Mesenchymal stem cell (in vitro differentiated cells and primary cell): ENCODE measurements at regions not wholly inside any gene's neighbourhood (a gene's known extent, or its start where the extent isn't known, plus 50 kb on each side); places are given as distances from the start of the nearest gene placed in this dataset.
A peak's percentile ranks its signal among the peaks of the same experiment; 100 is the strongest.

Experiments
- DNase-seq: peaks from one replicate; pipeline ENCODE4 v3.0.0-alpha.2; 2013
- H2AFZ ChIP-seq: one replicate; pipeline ENCODE4 v1.6.1; 2013; ENCODE audit warnings: low read depth, mild to moderate bottlenecking, control low read depth, inconsistent platforms, low read length, moderate library complexity
- H2AK5ac ChIP-seq: 2 replicates; pipeline ENCODE4 v1.6.1; 2013; ENCODE audit warnings: low read length, moderate library complexity, mild to moderate bottlenecking, inconsistent platforms; ENCODE audit not compliant: severe bottlenecking
- H2BK120ac ChIP-seq: one replicate; pipeline ENCODE4 v1.6.1; 2013; ENCODE audit warnings: low read depth, mild to moderate bottlenecking, inconsistent platforms, low read length, moderate library complexity
- H2BK12ac ChIP-seq, 2 experiments: one replicate each; pipeline ENCODE4 v1.6.1; 2013; ENCODE audit warnings: inconsistent platforms in 2 of 2, low read length in 2 of 2, mild to moderate bottlenecking in 2 of 2, moderate library complexity in 2 of 2, control low read depth in 1 of 2
- H2BK15ac ChIP-seq: one replicate; pipeline ENCODE4 v1.6.1; 2013; ENCODE audit warnings: mild to moderate bottlenecking, low read depth, inconsistent platforms; ENCODE audit not compliant: poor library complexity, severe bottlenecking
- H2BK5ac ChIP-seq: 2 replicates; pipeline ENCODE4 v1.6.1; 2013; ENCODE audit warnings: low read depth, mild to moderate bottlenecking, low read length, control low read depth, inconsistent platforms; ENCODE audit not compliant: poor library complexity, severe bottlenecking
- H3K14ac ChIP-seq, 2 experiments: one replicate each; pipeline ENCODE4 v1.6.1; 2013; ENCODE audit warnings: inconsistent platforms in 2 of 2, low read length in 2 of 2, control low read depth in 1 of 2, mild to moderate bottlenecking in 1 of 2, moderate library complexity in 1 of 2
- H3K18ac ChIP-seq, 2 experiments: one replicate each; pipeline ENCODE4 v1.6.1; 2013; ENCODE audit warnings: inconsistent platforms in 2 of 2, low read length in 2 of 2, control low read depth in 1 of 2, low read depth in 1 of 2, mild to moderate bottlenecking in 1 of 2
- H3K23ac ChIP-seq, 2 experiments: one replicate each; pipeline ENCODE4 v1.6.1; 2013; ENCODE audit warnings: inconsistent platforms in 2 of 2, low read length in 2 of 2, mild to moderate bottlenecking in 2 of 2, moderate library complexity in 2 of 2, control low read depth in 1 of 2
- H3K27ac ChIP-seq: 2 replicates; pipeline ENCODE4 v1.5.1; 2013; ENCODE audit warnings: mild to moderate bottlenecking, moderate library complexity, low read length, control low read depth, inconsistent platforms; ENCODE audit not compliant: poor library complexity, severe bottlenecking
- H3K27me3 ChIP-seq, 2 experiments: 2 replicates each; pipeline versions ENCODE4 v1.6.1 to v1.7.0; 2013; ENCODE audit warnings: low read length in 2 of 2, mild to moderate bottlenecking in 2 of 2, moderate library complexity in 2 of 2, control low read depth in 1 of 2, inconsistent platforms in 1 of 2; ENCODE audit not compliant: control insufficient read depth in 1 of 2, insufficient read depth in 1 of 2
- H3K36me3 ChIP-seq, 2 experiments: 2 replicates each; pipeline versions ENCODE4 v1.6.1 to v1.7.0; 2013; ENCODE audit warnings: low read length in 2 of 2, control low read depth in 1 of 2, inconsistent platforms in 1 of 2, low read depth in 1 of 2, mild to moderate bottlenecking in 1 of 2; ENCODE audit not compliant: insufficient read depth in 2 of 2, control insufficient read depth in 1 of 2
- H3K4ac ChIP-seq, 2 experiments: one replicate each; pipeline ENCODE4 v1.6.1; 2013; ENCODE audit warnings: inconsistent platforms in 2 of 2, low read length in 2 of 2, mild to moderate bottlenecking in 2 of 2, moderate library complexity in 2 of 2, control low read depth in 1 of 2, low read depth in 1 of 2
- H3K4me1 ChIP-seq: 2 replicates; pipeline ENCODE4 v1.6.1; 2013; ENCODE audit warnings: low read depth, low read length, control low read depth; ENCODE audit not compliant: control insufficient read depth, insufficient read depth
- H3K4me2 ChIP-seq: 2 replicates; pipeline ENCODE4 v1.6.1; 2013; ENCODE audit warnings: low read length, mild to moderate bottlenecking, inconsistent platforms; ENCODE audit not compliant: poor library complexity, severe bottlenecking
- H3K4me3 ChIP-seq, 2 experiments: 2 replicates each; pipeline versions ENCODE4 v1.5.1 to v1.7.0; 2013; ENCODE audit warnings: low read length in 2 of 2, mild to moderate bottlenecking in 2 of 2, control low read depth in 1 of 2, low read depth in 1 of 2; ENCODE audit not compliant: insufficient read depth in 1 of 2
- H3K79me1 ChIP-seq: replicated peaks from 2 replicates; pipeline ENCODE4 v1.6.1; 2013; ENCODE audit warnings: mild to moderate bottlenecking, control low read depth, low read length, inconsistent platforms; ENCODE audit not compliant: poor library complexity, severe bottlenecking
- H3K9ac ChIP-seq: 2 replicates; pipeline ENCODE4 v1.7.0; 2013; ENCODE audit warnings: mild to moderate bottlenecking, low read length, moderate library complexity
- H3K9me3 ChIP-seq: 2 replicates; pipeline ENCODE4 v1.7.0; 2013; ENCODE audit warnings: mild to moderate bottlenecking, low read length; ENCODE audit not compliant: control insufficient read depth
- H4K8ac ChIP-seq: one replicate; pipeline ENCODE4 v1.6.1; 2013; ENCODE audit warnings: inconsistent platforms, mild to moderate bottlenecking, low read length, moderate library complexity
- H4K91ac ChIP-seq: one replicate; pipeline ENCODE4 v1.6.1; 2013; ENCODE audit warnings: mild to moderate bottlenecking, low read length, inconsistent platforms
- WGBS: methylation state at CpG from one replicate; pipeline ENCODE4 v1.1.7; 2013; ENCODE audit warnings: mixed read lengths; 5-methylcytosine and 5-hydroxymethylcytosine counted together

- no peak overlapping the region for H2BK5ac ChIP-seq
- no peak overlapping the region for H2BK12ac ChIP-seq
- no peak overlapping the region for H3K9ac ChIP-seq
- no peak overlapping the region for H3K4me3 ChIP-seq
- no CpG with 5 or more reads among the region's 1 CpG for WGBS
- no peak overlapping the region for H2AK5ac ChIP-seq
- DNase-seq: no peak
- no peak overlapping the region for H3K23ac ChIP-seq
- no peak overlapping the region for H4K91ac ChIP-seq
- no peak overlapping the region for H3K14ac ChIP-seq
- no peak overlapping the region for H4K8ac ChIP-seq
- H3K27ac ChIP-seq: no peak overlapping the region
- no peak overlapping the region for H3K18ac ChIP-seq
- H3K36me3 ChIP-seq: no peaks in the 10 kb centered on the region
- H2BK15ac ChIP-seq: no peak overlapping the region
- H2AFZ ChIP-seq: no peak overlapping the region
- H3K27me3 ChIP-seq: no peaks in the 10 kb centered on the region
- no peak overlapping the region for H3K4me2 ChIP-seq
- H3K79me1 ChIP-seq: no peaks in the 10 kb centered on the region
- H3K4me1 ChIP-seq: peaks cover 19% of the 10 kb centered on the region
- H2BK120ac ChIP-seq: no peak overlapping the region
- H3K4ac ChIP-seq: no peak overlapping the region
- H3K9me3 ChIP-seq: no peaks in the 10 kb centered on the region
Observed at GRCh38 chr3:43874731-43875130, 184.0 kb downstream of the ABHD5 start.

- Histone ChIP-seq H2AFZ (no peak overlapping the region), H4K8ac (no peak overlapping the region), H3K4me3 (no peak overlapping the region), H2BK12ac (no peak overlapping the region), H4K91ac (no peak overlapping the region), H3K79me1 (no peaks in the 10 kb centered on the region), H3K36me3 (no peaks in the 10 kb centered on the region), H3K4me1 (peaks cover 10% of the 10 kb centered on the region), H3K27ac (no peak overlapping the region), H3K9ac (no peak overlapping the region), H3K4me2 (no peak overlapping the region), H3K4ac (no peak overlapping the region), H2BK120ac (no peak overlapping the region), H2BK15ac (no peak overlapping the region), H2BK5ac (no peak overlapping the region), H2AK5ac (no peak overlapping the region), H3K27me3 (no peaks in the 10 kb centered on the region), H3K18ac (no peak overlapping the region), H3K9me3 (no peaks in the 10 kb centered on the region), H3K14ac (no peak overlapping the region), H3K23ac (no peak overlapping the region)
- no CpG with 5 or more reads among the region's 2 CpGs for WGBS
- no peak for DNase-seq
Observed at GRCh38 chr3:43876648-43877047, 185.9 kb downstream of the ABHD5 start.

GRCh38 chr3:43879166-43879565 is 188.4 kb downstream of the ABHD5 start:
- H3K9ac ChIP-seq: no peak overlapping the region
- H2BK120ac ChIP-seq: no peak overlapping the region
- DNase-seq: no peak
- H3K79me1 ChIP-seq: no peaks in the 10 kb centered on the region
- no peak overlapping the region for H3K27ac ChIP-seq
- no peaks in the 10 kb centered on the region for H3K4me1 ChIP-seq
- H3K4me2 ChIP-seq: no peak overlapping the region
- no peak overlapping the region for H3K18ac ChIP-seq
- no peaks in the 10 kb centered on the region for H3K9me3 ChIP-seq
- H2BK5ac ChIP-seq: no peak overlapping the region
- no peak overlapping the region for H4K91ac ChIP-seq
- H3K36me3 ChIP-seq: no peaks in the 10 kb centered on the region
- no peak overlapping the region for H2BK12ac ChIP-seq
- no peak overlapping the region for H2BK15ac ChIP-seq
- no peak overlapping the region for H3K4ac ChIP-seq
- H3K4me3 ChIP-seq: no peak overlapping the region
- 6% methylated on average over 3 of the region's 4 CpGs for WGBS
- H2AFZ ChIP-seq: no peak overlapping the region
- H3K27me3 ChIP-seq: no peaks in the 10 kb centered on the region
- H3K14ac ChIP-seq: no peak overlapping the region
- H4K8ac ChIP-seq: no peak overlapping the region
- no peak overlapping the region for H3K23ac ChIP-seq
- H2AK5ac ChIP-seq: no peak overlapping the region

GRCh38 chr3:43882976-43883680 is 192.4 kb downstream of the ABHD5 start:
- Histone ChIP-seq H3K27me3 (no peaks in the 10 kb centered on the region), H3K4me1 (no peaks in the 10 kb centered on the region), H3K4ac (no peak overlapping the region), H3K4me2 (no peak overlapping the region), H2BK5ac (no peak overlapping the region), H4K91ac (no peak overlapping the region), H3K27ac (no peak overlapping the region), H3K79me1 (no peaks in the 10 kb centered on the region), H2BK15ac (no peak overlapping the region), H4K8ac (no peak overlapping the region), H3K18ac (no peak overlapping the region), H3K9me3 (no peaks in the 10 kb centered on the region), H2AK5ac (no peak overlapping the region), H3K9ac (no peak overlapping the region), H3K36me3 (no peaks in the 10 kb centered on the region), H3K14ac (peak overlapping the region in 1 of 2 experiments; percentile 77), H3K23ac (no peak overlapping the region), H2BK120ac (no peak overlapping the region), H2BK12ac (no peak overlapping the region), H2AFZ (no peak overlapping the region), H3K4me3 (no peak overlapping the region)
- WGBS: 89% methylated on average over 11 of the region's 11 CpGs
- no peak for DNase-seq
